ENCODE measurements at regions not wholly inside any gene's neighbourhood (a gene's known extent, or its start where the extent isn't known, plus 50 kb on each side); places are given as distances from the start of the nearest gene placed in this dataset.

GRCh38 chr4:31949045-31949444, 1228.9 kb downstream of the PCDH7 start:
- no peaks in the 10 kb centered on the region for H3K9me3 ChIP-seq (replicated peaks)
- no peak overlapping the region for H3K4me3 ChIP-seq
- no peak overlapping the region for H3K27ac ChIP-seq
- H3K27me3 ChIP-seq, result no peaks in the 10 kb centered on the region
- H3K4me1 ChIP-seq, result 0 out of 2 replicates have a peak, but pooled peaks cover 3% of the 10 kb centered on the region
- no peaks in the 10 kb centered on the region for H3K36me3 ChIP-seq
- no peak for DNase-seq

GRCh38 chr4:31955346-31955745, 1235.2 kb downstream of the PCDH7 start:
- Histone ChIP-seq H3K4me3 (no peak overlapping the region), H3K27ac (no peak overlapping the region), H3K4me1 (no peaks in the 10 kb centered on the region), H3K9me3 (replicated peaks) (no peaks in the 10 kb centered on the region), H3K36me3 (no peaks in the 10 kb centered on the region), H3K27me3 (no peaks in the 10 kb centered on the region)
- DNase-seq, result no peak

GRCh38 chr4:31959972-31960371, 1239.8 kb downstream of the PCDH7 start:
- no peak overlapping the region for H3K27ac ChIP-seq
- H3K27me3 ChIP-seq, result no peaks in the 10 kb centered on the region
- no peaks in the 10 kb centered on the region for H3K4me1 ChIP-seq
- no peak for DNase-seq
- H3K9me3 ChIP-seq (replicated peaks), result no peaks in the 10 kb centered on the region
- no peak overlapping the region for H3K4me3 ChIP-seq
- H3K36me3 ChIP-seq, result no peaks in the 10 kb centered on the region

GRCh38 chr4:31964685-31965084, 1244.5 kb downstream of the PCDH7 start:
- Histone ChIP-seq H3K36me3 (no peaks in the 10 kb centered on the region), H3K9me3 (replicated peaks) (no peaks in the 10 kb centered on the region), H3K4me1 (no peaks in the 10 kb centered on the region), H3K4me3 (no peak overlapping the region), H3K27me3 (no peaks in the 10 kb centered on the region), H3K27ac (no peak overlapping the region)
- no peak for DNase-seq

GRCh38 chr4:31968842-31969241, 1248.7 kb downstream of the PCDH7 start:
- DNase-seq, result no peak
- H3K4me3 ChIP-seq, result no peak overlapping the region
- no peaks in the 10 kb centered on the region for H3K27me3 ChIP-seq
- no peak overlapping the region for H3K27ac ChIP-seq
- H3K9me3 ChIP-seq (replicated peaks), result no peaks in the 10 kb centered on the region
- no peaks in the 10 kb centered on the region for H3K36me3 ChIP-seq
- no peaks in the 10 kb centered on the region for H3K4me1 ChIP-seq

- H3K36me3 ChIP-seq, result no peaks in the 10 kb centered on the region
- DNase-seq, result no peak
- no peaks in the 10 kb centered on the region for H3K4me1 ChIP-seq
- H3K9me3 ChIP-seq (replicated peaks), result no peaks in the 10 kb centered on the region
- no peak overlapping the region for H3K4me3 ChIP-seq
- no peaks in the 10 kb centered on the region for H3K27me3 ChIP-seq
- H3K27ac ChIP-seq, result no peak overlapping the region
Observed at GRCh38 chr4:31974490-31975002, 1254.4 kb downstream of the PCDH7 start.

- no peaks in the 10 kb centered on the region for H3K4me1 ChIP-seq
- no peaks in the 10 kb centered on the region for H3K9me3 ChIP-seq (replicated peaks)
- no peak overlapping the region for H3K4me3 ChIP-seq
- DNase-seq, result no peak
- no peaks in the 10 kb centered on the region for H3K27me3 ChIP-seq
- no peak overlapping the region for H3K27ac ChIP-seq
- no peaks in the 10 kb centered on the region for H3K36me3 ChIP-seq
Observed at GRCh38 chr4:31979988-31980387, 1259.8 kb downstream of the PCDH7 start.

- no peaks in the 10 kb centered on the region for H3K9me3 ChIP-seq (replicated peaks)
Observed at GRCh38 chr4:31983246-31983645, 1263.1 kb downstream of the PCDH7 start.

GRCh38 chr4:31983677-31984076, 1263.5 kb downstream of the PCDH7 start:
- no peaks in the 10 kb centered on the region for H3K9me3 ChIP-seq (replicated peaks)
- H3K36me3 ChIP-seq, result no peaks in the 10 kb centered on the region
- H3K4me3 ChIP-seq, result no peak overlapping the region
- H3K27me3 ChIP-seq, result no peaks in the 10 kb centered on the region
- H3K27ac ChIP-seq, result no peak overlapping the region
- no peaks in the 10 kb centered on the region for H3K4me1 ChIP-seq
- no peak for DNase-seq

More at GRCh38 chr4:31983246-31983645, 1263.1 kb downstream of the PCDH7 start:
- no peak for DNase-seq
- Histone ChIP-seq H3K27me3 (no peaks in the 10 kb centered on the region), H3K4me3 (no peak overlapping the region), H3K36me3 (no peaks in the 10 kb centered on the region), H3K4me1 (no peaks in the 10 kb centered on the region), H3K27ac (no peak overlapping the region)

- H3K27ac ChIP-seq, result no peak overlapping the region
- no peaks in the 10 kb centered on the region for H3K4me1 ChIP-seq
- no peak overlapping the region for H3K4me3 ChIP-seq
- 0 out of 2 replicates have a peak, but pooled peaks cover 3% of the 10 kb centered on the region for H3K9me3 ChIP-seq (replicated peaks)
- no peaks in the 10 kb centered on the region for H3K36me3 ChIP-seq
- DNase-seq, result no peak
- H3K27me3 ChIP-seq, result no peaks in the 10 kb centered on the region
Observed at GRCh38 chr4:31984872-31985271, 1264.7 kb downstream of the PCDH7 start.

GRCh38 chr4:31995943-31996901, 1276.1 kb downstream of the PCDH7 start:
- no peak for DNase-seq
- H3K9me3 ChIP-seq (replicated peaks), result no peaks in the 10 kb centered on the region
- no peaks in the 10 kb centered on the region for H3K36me3 ChIP-seq
- no peaks in the 10 kb centered on the region for H3K4me1 ChIP-seq
- no peak overlapping the region for H3K27ac ChIP-seq
- no peaks in the 10 kb centered on the region for H3K27me3 ChIP-seq
- no peak overlapping the region for H3K4me3 ChIP-seq

GRCh38 chr4:31998807-31999206, 1278.6 kb downstream of the PCDH7 start:
- Histone ChIP-seq H3K27ac (no peak overlapping the region), H3K4me1 (no peaks in the 10 kb centered on the region), H3K4me3 (no peak overlapping the region), H3K36me3 (no peaks in the 10 kb centered on the region), H3K27me3 (no peaks in the 10 kb centered on the region), H3K9me3 (replicated peaks) (no peaks in the 10 kb centered on the region)
- no peak for DNase-seq

- Histone ChIP-seq H3K4me1 (no peaks in the 10 kb centered on the region), H3K9me3 (replicated peaks) (no peaks in the 10 kb centered on the region), H3K36me3 (no peaks in the 10 kb centered on the region), H3K27me3 (no peaks in the 10 kb centered on the region), H3K27ac (no peak overlapping the region), H3K4me3 (no peak overlapping the region)
- no peak for DNase-seq
Observed at GRCh38 chr4:31999848-32000247, 1279.7 kb downstream of the PCDH7 start.

GRCh38 chr4:32000846-32001488, 1280.8 kb downstream of the PCDH7 start:
- Histone ChIP-seq H3K4me1 (no peaks in the 10 kb centered on the region), H3K27ac (no peak overlapping the region), H3K4me3 (no peak overlapping the region), H3K9me3 (replicated peaks) (no peaks in the 10 kb centered on the region), H3K27me3 (no peaks in the 10 kb centered on the region), H3K36me3 (no peaks in the 10 kb centered on the region)
- no peak for DNase-seq

- H3K27ac ChIP-seq, result no peak overlapping the region
- no peak for DNase-seq
- H3K4me3 ChIP-seq, result no peak overlapping the region
- no peaks in the 10 kb centered on the region for H3K9me3 ChIP-seq (replicated peaks)
- no peaks in the 10 kb centered on the region for H3K36me3 ChIP-seq
- no peaks in the 10 kb centered on the region for H3K27me3 ChIP-seq
- H3K4me1 ChIP-seq, result no peaks in the 10 kb centered on the region
Observed at GRCh38 chr4:32002037-32002747, 1282.0 kb downstream of the PCDH7 start.
